Left ventricle myocardium superior (tissue), 1 donor: ENCODE measurements at regions not wholly inside any gene's neighbourhood (a gene's known extent, or its start where the extent isn't known, plus 50 kb on each side); places are given as distances from the start of the nearest gene placed in this dataset.
"Not testable (repeated sequence)": the region's sequence is repeated elsewhere in the genome, so short reads cannot be mapped to it uniquely, and the experiment has no call there.

ENCODE experiments used
- ATAC-seq: fragments of 200-7000 bp; cut with Tn5 transposase; one replicate; pipeline ENCODE4 v1.9.1; 2020; ENCODE audit warnings: mild to moderate bottlenecking, moderate library complexity
- DNase-seq: peaks from one replicate; pipeline ENCODE4 v3.0.0-alpha.2; 2020
- intact Hi-C: fragments of 100-400 bp; cut with micrococcal nuclease; formaldehyde crosslinking; loops from one replicate; pipeline ENCODE4 v1.11.0; 2022
- donor health status: DM: no; HTN: yes; CAD: no; lungs with severe emphysema.

DNA sequence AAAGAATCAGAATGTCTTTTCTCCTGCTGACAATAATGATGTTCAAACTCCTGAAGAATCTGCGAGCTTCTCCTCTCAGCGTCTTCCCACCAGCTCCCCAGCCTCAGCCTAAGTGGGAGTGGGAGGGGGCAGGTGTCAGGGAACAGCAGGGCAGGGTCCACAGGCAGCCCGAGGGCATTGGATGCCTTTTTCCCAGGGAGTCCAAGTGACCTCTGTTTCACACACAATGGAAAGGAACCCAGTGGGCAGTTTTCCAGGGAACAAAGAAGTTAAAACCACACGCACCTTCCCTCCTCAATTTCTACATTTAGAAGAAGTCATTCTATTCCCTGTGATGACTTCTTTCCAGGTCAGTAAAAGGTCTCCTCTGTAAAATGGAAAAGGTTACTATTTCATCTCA, 278.5 kb downstream of the PARM1 start:
- DNase-seq: no peak
- intact Hi-C loops: no loop called here
- no peak for ATAC-seq

- DNase-seq: no peak
- no peak for ATAC-seq
- intact Hi-C loops: no loop called here
Measured at GRCh38 chr4:75207902-75208301, 275.0 kb downstream of the PARM1 start.

- no peak for DNase-seq
- intact Hi-C loops: no loop called here
- ATAC-seq: no peak
Measured at GRCh38 chr4:75195111-75195510, 262.2 kb downstream of the PARM1 start.

DNA sequence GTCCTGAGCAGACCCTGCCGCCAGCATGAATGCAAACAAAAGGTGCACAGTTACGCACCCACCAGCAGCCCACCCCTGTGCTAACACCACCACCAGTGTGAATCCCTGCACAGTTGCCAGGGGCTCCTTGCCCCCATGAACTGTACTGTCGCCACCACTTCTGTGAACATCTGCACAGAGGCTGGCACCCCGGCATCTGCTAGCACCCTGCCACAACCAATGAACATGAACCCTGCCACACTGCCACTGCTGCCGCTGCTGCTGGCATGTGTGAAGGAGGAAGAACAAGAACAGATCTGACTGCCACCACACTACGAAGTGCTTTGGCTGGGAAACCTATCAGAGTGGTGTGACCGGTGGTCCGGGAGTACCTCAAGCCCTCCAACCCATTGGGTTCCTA, 261.3 kb downstream of the PARM1 start:
- DNase-seq (no peak), ATAC-seq (no peak)
- intact Hi-C loops: no loop called here

GRCh38 chr4:75192182-75192581, 259.3 kb downstream of the PARM1 start:
- intact Hi-C loops, DNase-seq, ATAC-seq: not testable (repeated sequence)

DNA sequence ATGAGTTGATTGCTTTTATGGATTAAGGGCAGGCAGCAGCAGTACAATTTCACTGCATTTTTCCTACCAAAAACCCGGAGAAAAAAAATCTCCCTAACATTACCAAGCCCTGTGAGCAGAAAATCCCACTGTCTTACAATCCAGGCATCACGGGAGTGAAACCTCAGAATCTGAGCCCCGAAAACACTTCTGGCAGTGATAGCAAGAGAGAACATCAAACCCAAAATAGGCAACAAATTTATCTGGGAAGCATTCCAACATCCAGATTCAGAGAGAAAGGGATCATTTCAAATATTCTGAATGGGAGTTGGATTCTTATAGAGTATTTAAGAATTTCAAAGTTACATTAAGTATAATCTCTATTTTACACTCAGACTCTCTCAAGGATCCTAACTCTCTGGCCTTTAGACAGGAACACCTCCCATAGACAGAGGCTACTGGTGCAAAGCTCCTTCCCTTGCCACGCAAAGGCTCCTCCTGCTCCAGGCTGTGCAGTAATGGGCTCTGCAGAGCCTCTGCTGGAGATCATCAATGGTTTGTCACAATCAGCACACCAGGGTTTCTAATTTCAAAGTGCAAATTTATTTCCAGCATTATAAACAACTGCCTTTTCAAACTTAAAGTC, 256.9 kb downstream of the PARM1 start:
- ATAC-seq (no peak), DNase-seq (no peak)
- intact Hi-C loops: no loop called here

GRCh38 chr4:75180790-75181776, 248.2 kb downstream of the PARM1 start:
- intact Hi-C loops: no loop called here
- DNase-seq: no peak
- ATAC-seq: no peak

DNA sequence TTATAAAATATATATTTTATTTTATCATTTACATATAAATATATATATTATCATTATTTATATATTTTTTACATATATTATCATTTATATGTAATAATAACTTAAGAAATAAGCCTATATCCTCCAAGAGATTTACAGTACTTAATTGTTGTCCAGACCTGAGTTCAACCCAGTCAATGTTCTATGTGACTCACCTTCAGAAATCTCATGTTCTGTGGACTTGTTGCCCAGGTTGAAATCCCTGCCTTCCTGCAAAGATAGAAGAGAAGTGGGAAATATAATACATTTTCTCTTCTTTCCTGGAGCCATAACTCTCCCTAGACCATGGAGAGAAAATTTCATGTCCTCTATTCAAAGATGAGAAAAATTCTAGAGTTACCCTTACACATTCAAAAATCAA, 247.3 kb downstream of the PARM1 start:
- DNase-seq: no peak
- no peak for ATAC-seq
- intact Hi-C loops: no loop called here

DNA sequence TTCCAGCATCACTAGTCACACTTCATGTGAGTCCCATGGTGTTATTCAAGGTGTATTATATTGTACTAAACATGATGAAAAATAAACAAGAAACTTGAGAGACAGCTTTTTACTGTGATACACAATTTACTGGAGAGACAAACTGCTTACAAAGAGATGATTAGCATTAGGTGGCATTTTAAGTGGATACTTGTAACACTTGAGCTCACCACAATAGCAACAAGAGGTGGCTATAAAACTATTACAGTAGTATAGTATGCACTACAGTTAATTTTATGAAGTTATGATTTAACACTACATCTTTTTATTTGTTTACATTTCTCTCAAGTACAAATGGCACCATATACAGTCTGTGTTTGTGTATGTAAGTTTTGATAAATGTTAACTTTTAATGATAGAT, 246.6 kb downstream of the PARM1 start:
- DNase-seq (no peak), ATAC-seq (no peak)
- intact Hi-C loops: no loop called here

- DNase-seq: no peak
- ATAC-seq: no peak
- intact Hi-C loops: no loop called here
Measured at GRCh38 chr4:75172551-75172950, 239.6 kb downstream of the PARM1 start.

- intact Hi-C loops: no loop called here
- DNase-seq (no peak), ATAC-seq (no peak)
Measured at GRCh38 chr4:75169427-75169826, 236.5 kb downstream of the PARM1 start.

DNA sequence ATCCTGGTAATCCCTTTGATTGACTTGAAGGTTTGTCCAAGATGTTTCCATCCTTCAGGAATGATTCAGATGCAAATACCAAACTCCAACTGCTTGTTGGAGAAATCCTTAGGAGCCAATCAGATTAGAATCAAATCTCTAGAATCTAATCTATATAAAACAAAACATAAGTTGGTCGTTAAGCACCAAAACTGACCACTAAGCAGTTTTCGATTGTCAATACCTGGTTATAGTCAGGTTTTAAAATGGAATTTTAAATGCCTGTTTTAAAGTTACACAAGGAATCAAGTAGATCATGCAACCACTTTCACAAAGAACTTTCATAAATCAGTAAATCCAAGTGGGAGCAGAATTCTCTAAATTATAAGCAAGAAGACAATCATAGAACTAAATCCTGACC, 236.1 kb downstream of the PARM1 start:
- intact Hi-C loops: no loop called here
- no peak for DNase-seq
- ATAC-seq: no peak

GRCh38 chr4:75168548-75168947, 235.6 kb downstream of the PARM1 start:
- ATAC-seq: no peak
- DNase-seq: no peak
- intact Hi-C loops: no loop called here

DNA sequence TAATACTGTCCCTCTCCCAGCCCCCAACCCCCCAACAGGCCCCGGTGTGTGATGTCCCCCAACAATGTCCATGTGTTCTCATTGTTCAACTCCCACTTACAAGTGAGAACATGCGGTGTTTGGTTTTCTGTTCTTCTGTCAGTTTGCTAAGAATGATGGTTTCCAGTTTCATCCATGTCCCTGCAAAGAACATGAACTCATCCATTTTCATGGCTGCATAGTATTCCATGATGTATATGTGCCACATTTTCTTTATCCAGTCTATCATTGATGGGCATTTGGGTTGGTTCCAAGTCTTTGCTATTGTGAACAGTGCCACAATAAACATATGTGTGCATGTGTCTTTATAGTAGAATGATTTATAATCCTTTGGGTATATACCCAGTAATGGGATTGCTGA, 232.2 kb downstream of the PARM1 start:
- DNase-seq, intact Hi-C loops, ATAC-seq: not testable (repeated sequence)

DNA sequence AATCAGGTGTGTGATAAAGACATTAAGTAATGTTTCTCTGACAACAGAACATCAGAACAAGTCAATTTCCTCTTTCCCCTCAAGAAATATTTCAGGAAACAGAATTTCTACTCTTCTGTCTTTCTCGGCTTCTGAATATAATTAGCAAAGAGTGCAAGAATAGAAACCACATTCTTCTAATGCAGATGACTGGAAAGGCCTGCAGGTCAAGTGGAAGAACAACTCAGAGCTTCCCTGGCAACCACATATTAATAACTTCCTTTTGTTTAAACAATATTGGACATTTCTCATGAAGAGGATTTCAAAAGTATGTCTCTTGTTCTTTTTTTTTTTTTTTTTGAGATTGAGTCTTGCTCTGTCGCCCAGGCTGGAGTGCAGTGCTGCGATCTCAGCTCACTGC, 225.5 kb downstream of the PARM1 start:
- intact Hi-C loops: no loop called here
- ATAC-seq (no peak), DNase-seq (no peak)

DNA sequence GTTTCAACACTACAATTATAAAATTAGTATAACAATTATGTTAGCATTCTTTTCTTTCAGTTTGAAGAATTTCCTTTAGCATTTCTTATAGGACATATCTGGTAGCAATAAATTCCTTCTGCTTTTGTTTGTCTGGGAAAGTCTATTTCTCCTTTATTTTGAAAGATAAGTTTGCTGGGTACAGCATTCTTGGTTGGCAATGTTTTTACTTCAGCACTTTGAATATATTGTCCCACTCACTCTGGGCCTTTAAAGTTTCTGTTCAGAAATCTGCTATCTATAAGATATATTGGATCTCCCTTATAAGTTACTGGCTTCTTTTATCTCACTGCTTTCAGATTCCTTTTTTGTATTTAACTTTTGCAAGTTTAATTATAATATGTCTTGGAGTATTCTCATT, 222.1 kb downstream of the PARM1 start:
- ATAC-seq (no peak), DNase-seq (no peak)
- intact Hi-C loops: no loop called here

GRCh38 chr4:75146223-75146622, 213.3 kb downstream of the PARM1 start:
- DNase-seq (no peak), ATAC-seq (no peak)
- intact Hi-C loops: no loop called here

DNA sequence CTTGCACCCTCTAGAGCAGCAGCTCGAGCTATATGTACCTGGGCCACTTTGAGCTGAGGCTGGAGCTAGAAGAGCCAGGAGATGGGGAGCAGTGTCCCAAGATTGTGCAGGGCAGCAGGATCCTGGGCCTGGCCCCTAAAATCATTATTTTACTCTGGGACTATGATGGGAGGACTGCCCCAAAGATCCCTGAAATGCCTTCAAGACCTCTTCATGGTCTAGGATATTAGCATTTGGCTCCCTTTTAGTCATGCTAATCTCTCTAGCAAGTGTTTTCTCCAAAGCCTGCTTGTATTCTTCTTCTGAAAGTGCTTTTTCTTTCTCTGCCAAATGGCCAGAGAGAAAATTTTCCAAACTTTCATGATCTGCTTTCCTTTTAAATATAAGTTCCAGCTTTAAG, 211.6 kb downstream of the PARM1 start:
- DNase-seq: no peak
- no peak for ATAC-seq
- intact Hi-C loops: no loop called here

- no peak for DNase-seq
- intact Hi-C loops: no loop called here
Measured at GRCh38 chr4:75142850-75143249, 209.9 kb downstream of the PARM1 start.

GRCh38 chr4:75142382-75142781, 209.5 kb downstream of the PARM1 start:
- intact Hi-C loops: no loop called here
- DNase-seq: no peak
- no peak for ATAC-seq

More at GRCh38 chr4:75142850-75143249, 209.9 kb downstream of the PARM1 start:
- ATAC-seq: no peak

- no peak for ATAC-seq
- intact Hi-C loops: no loop called here
Measured at GRCh38 chr4:75141162-75141561, 208.2 kb downstream of the PARM1 start.

More at GRCh38 chr4:75141162-75141561, 208.2 kb downstream of the PARM1 start:
- no peak for DNase-seq
